ENCODE measurements at regions not wholly inside any gene's neighbourhood (a gene's known extent, or its start where the extent isn't known, plus 50 kb on each side); places are given as distances from the start of the nearest gene placed in this dataset.
A peak's percentile ranks its signal among the peaks of the same experiment; 100 is the strongest.

GRCh38 chr6:91241946-91242613, 655.2 kb upstream of the MAP3K7 start:
- Histone ChIP-seq H3K23ac (ENCODE audit: insufficient read length) (no peak overlapping the region), H2BK5ac (ENCODE audit: low read depth, low read length) (no peak overlapping the region), H2AFZ (ENCODE audit: low read length) (0 out of 2 replicates have a peak overlapping the region, but pooled peaks have one; percentile 6), H3K79me1 (ENCODE audit: low read depth, low read length) (no peaks in the 10 kb centered on the region), H4K20me1 (replicated peaks in 1 of 2; ENCODE audit: control insufficient read depth in 1 of 2, insufficient read depth in 2 of 2, low read length in 2 of 2) (no peaks in the 10 kb centered on the region), H3K23me2 (ENCODE audit: low read depth, low read length) (no peaks in the 10 kb centered on the region), H3K9ac (replicated peaks in 1 of 4; ENCODE audit: extremely low read depth in 1 of 4, low read depth in 3 of 4, low read length in 3 of 4) (no peak overlapping the region), H3K9me3 (ENCODE audit: insufficient read depth in 2 of 2, low read depth in 1 of 2, low read length in 1 of 2) (no peaks in the 10 kb centered on the region), H3K79me2 (ENCODE audit: control insufficient read depth in 1 of 2, insufficient read depth in 2 of 2, low read length in 2 of 2) (no peaks in the 10 kb centered on the region), H3K14ac (ENCODE audit: insufficient read length) (no peak overlapping the region), H2BK12ac (ENCODE audit: low read depth, low read length) (no peak overlapping the region), H4K8ac (ENCODE audit: extremely low read depth, insufficient read depth, low read length) (no peak overlapping the region), H3K36me3 (ENCODE audit: control insufficient read depth in 2 of 4, insufficient read depth in 4 of 4, low read length in 3 of 4) (no peaks in the 10 kb centered on the region), H4K91ac (replicated peaks; ENCODE audit: insufficient read length, low read length) (no peak overlapping the region), H2BK20ac (ENCODE audit: low read length) (no peak overlapping the region), H3K4me2 (ENCODE audit: insufficient read depth in 1 of 2, low read depth in 2 of 2, low read length in 2 of 2) (no peak overlapping the region), H2BK120ac (replicated peaks; ENCODE audit: low read depth, low read length) (no peak overlapping the region), H3K18ac (ENCODE audit: extremely low read depth, low read length) (no peak overlapping the region), H3K56ac (replicated peaks; ENCODE audit: insufficient read length, low read depth, low read length) (no peak overlapping the region), H2BK15ac (ENCODE audit: low read length) (no peak overlapping the region), H2AK5ac (ENCODE audit: low read depth, low read length) (no peak overlapping the region), H3K4me1 (replicated peaks in 1 of 4; ENCODE audit: control insufficient read depth in 3 of 4, insufficient read depth in 4 of 4, low read length in 3 of 4) (no peaks in the 10 kb centered on the region), H4K5ac (ENCODE audit: insufficient read length, low read depth, low read length) (no peak overlapping the region), H3K27me3 (replicated peaks in 1 of 4; ENCODE audit: control insufficient read depth in 3 of 4, extremely low read depth in 1 of 4, insufficient read depth in 3 of 4, low read length in 3 of 4) (no peaks in the 10 kb centered on the region), H3K4ac (replicated peaks; ENCODE audit: insufficient read length, low read depth, low read length) (no peak overlapping the region), H3K27ac (ENCODE audit: low read depth, low read length) (no peak overlapping the region), H3K4me3 (ENCODE audit: extremely low read depth in 1 of 4, insufficient read depth in 2 of 4, low read depth in 3 of 4, low read length in 4 of 4) (no peak overlapping the region)
- CTCF ChIA-PET (ENCODE audit: partially characterized antibody) = interaction anchor here (1.6 kb wide), 1 partner anchor 11 kb away, joined by 5 read pairs; no protein-coding TSS in a partner anchor
- POLR2A ChIA-PET (ENCODE audit: partially characterized antibody) = no interaction called here
- FAIRE-seq = no peak
- DNase-seq (ENCODE audit: low read depth in 1 of 2, low spot score in 2 of 2) = no peak
- 87% methylated on average over 6 of the region's 6 CpGs; no CpG with 5 or more reads in 1 of the 2 experiments for WGBS, 2 experiments (ENCODE audit: extremely low coverage in 1 of 2, insufficient coverage in 1 of 2, insufficient read length in 1 of 2, insufficient replicate concordance in 2 of 2, low coverage in 1 of 2, low lambda C conversion rate in 2 of 2, missing lambda C conversion rate in 1 of 2)
- TF ChIP-seq MAFK (IDR thresholded peaks at IDR 0.05; ENCODE audit: low read depth, low read length) (no peak), CBX8 (IDR thresholded peaks at IDR 0.05; ENCODE audit: borderline replicate concordance, low read depth, low read length) (no peak), ATF2 (IDR thresholded peaks at IDR 0.05; ENCODE audit: low read length) (no peak), HDAC6 (IDR thresholded peaks at IDR 0.05; ENCODE audit: low read depth, low read length) (no peak)

Data from H1 (cell line).